PFSK-1 (cell line): ENCODE measurements at regions not wholly inside any gene's neighbourhood (a gene's known extent, or its start where the extent isn't known, plus 50 kb on each side); places are given as distances from the start of the nearest gene placed in this dataset.

Source experiments
- POLR2AphosphoS5 ChIP-seq: IDR thresholded peaks from 2 replicates; pipeline ENCODE4 v1.6.1; 2012; ENCODE audit warnings: low read depth, mild to moderate bottlenecking, control low read depth, low read length, moderate library complexity
- SIN3A ChIP-seq: IDR thresholded peaks from 2 replicates; pipeline ENCODE4 v1.6.1; 2012; ENCODE audit warnings: mild to moderate bottlenecking, low read length, moderate library complexity, borderline replicate concordance; ENCODE audit not compliant: insufficient read depth
- TAF1 ChIP-seq: IDR thresholded peaks from 2 replicates; pipeline ENCODE4 v1.6.1; 2012; ENCODE audit warnings: low read length, control low read depth, borderline replicate concordance; ENCODE audit not compliant: insufficient read depth

DNA sequence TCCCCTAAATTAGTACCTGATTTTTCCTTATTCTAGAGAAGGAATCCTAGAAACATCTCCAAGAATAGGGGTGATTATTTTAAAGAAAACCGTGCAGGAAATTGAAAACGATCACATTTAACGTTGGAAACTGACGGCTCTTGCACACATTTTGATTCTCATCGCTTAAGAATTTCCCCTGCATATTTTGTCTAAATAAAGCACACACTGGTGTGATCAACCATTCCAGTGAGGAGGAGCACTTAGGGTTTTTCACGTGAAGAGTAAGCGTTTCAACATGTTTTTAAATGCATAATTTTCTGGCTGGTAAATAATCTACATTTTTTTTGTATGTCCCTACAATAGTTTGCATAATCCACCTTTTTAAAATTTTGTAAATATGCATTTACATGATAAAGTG lies 229.7 kb upstream of the PFKP start:
- TF ChIP-seq POLR2AphosphoS5: no peak
- no peak for TF ChIP-seq SIN3A
- TF ChIP-seq TAF1: no peak
